Colonic mucosa (tissue), 4 donors: ENCODE measurements at regions not wholly inside any gene's neighbourhood (a gene's known extent, or its start where the extent isn't known, plus 50 kb on each side); places are given as distances from the start of the nearest gene placed in this dataset.

Experiments used
- DNase-seq: peaks from one replicate; pipeline ENCODE4 v3.0.0-alpha.2; 2020
- H3K27ac ChIP-seq: fragments of 200-600 bp; one replicate; pipeline ENCODE4 v1.8.0; 2021
- H3K27me3 ChIP-seq: fragments of 200-600 bp; one replicate; pipeline ENCODE4 v1.8.0; 2021
- H3K36me3 ChIP-seq: fragments of 200-600 bp; one replicate; pipeline ENCODE4 v1.8.0; 2021
- H3K4me1 ChIP-seq: fragments of 200-600 bp; one replicate; pipeline ENCODE4 v1.8.0; 2021; ENCODE audit warnings: mild to moderate bottlenecking
- H3K4me3 ChIP-seq: fragments of 200-600 bp; one replicate; pipeline ENCODE4 v1.8.0; 2021
- H3K9ac ChIP-seq, 2 donors: one replicate each; pipeline ENCODE4 v1.7.0; 2013; ENCODE audit warnings: control low read depth in 2 of 2, low read depth in 2 of 2, low read length in 2 of 2
- H3K9me3 ChIP-seq: fragments of 200-600 bp; one replicate; pipeline ENCODE4 v1.8.0; 2021
- intact Hi-C: fragments of 100-400 bp; cut with DNase I; formaldehyde crosslinking; loops from one replicate; pipeline ENCODE4 v1.14.1; 2022
- TF ChIP-seq, protein P1 (sequence below): fragments of 200-600 bp; IDR thresholded peaks from one replicate; pipeline ENCODE4 v1.8.0; 2022; ENCODE audit warnings: antibody characterized with exemption, mild to moderate bottlenecking
- donor health status: healthy.
- donor health status: DM: no; HTN: no; CAD: no.
- donor health status: DM: no; HTN: no; CAD: no.

DNA sequence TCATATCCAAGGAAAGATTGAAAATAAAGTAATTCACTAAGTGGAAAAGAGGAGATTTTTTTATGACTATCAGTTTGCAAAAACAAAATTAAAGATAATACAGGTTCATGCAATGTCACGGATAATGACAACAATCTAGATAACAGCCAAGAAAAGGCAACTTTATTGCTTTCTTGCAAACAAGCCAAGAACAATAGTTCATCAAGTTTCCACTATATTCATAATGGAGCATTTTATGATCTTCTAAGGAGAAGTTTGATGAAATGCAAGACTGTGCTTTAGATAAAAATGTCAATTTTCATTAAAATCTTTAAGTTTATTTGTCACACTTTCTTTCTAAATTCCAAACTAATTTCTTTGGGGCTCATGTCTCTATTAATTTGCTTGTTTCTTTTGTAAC, 53.9 kb upstream of the NRP1 start:
- no peaks in the 10 kb centered on the region for H3K27me3 ChIP-seq
- H3K27ac ChIP-seq = no peak overlapping the region
- no peaks in the 10 kb centered on the region for H3K9me3 ChIP-seq
- no peak overlapping the region for H3K4me3 ChIP-seq
- intact Hi-C loops = no loop called here
- no peak overlapping the region for H3K9ac ChIP-seq
- TF ChIP-seq, protein P1, sequence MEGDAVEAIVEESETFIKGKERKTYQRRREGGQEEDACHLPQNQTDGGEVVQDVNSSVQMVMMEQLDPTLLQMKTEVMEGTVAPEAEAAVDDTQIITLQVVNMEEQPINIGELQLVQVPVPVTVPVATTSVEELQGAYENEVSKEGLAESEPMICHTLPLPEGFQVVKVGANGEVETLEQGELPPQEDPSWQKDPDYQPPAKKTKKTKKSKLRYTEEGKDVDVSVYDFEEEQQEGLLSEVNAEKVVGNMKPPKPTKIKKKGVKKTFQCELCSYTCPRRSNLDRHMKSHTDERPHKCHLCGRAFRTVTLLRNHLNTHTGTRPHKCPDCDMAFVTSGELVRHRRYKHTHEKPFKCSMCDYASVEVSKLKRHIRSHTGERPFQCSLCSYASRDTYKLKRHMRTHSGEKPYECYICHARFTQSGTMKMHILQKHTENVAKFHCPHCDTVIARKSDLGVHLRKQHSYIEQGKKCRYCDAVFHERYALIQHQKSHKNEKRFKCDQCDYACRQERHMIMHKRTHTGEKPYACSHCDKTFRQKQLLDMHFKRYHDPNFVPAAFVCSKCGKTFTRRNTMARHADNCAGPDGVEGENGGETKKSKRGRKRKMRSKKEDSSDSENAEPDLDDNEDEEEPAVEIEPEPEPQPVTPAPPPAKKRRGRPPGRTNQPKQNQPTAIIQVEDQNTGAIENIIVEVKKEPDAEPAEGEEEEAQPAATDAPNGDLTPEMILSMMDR = no peak
- no peaks in the 10 kb centered on the region for H3K4me1 ChIP-seq
- H3K36me3 ChIP-seq = no peaks in the 10 kb centered on the region
- no peak for DNase-seq

DNA sequence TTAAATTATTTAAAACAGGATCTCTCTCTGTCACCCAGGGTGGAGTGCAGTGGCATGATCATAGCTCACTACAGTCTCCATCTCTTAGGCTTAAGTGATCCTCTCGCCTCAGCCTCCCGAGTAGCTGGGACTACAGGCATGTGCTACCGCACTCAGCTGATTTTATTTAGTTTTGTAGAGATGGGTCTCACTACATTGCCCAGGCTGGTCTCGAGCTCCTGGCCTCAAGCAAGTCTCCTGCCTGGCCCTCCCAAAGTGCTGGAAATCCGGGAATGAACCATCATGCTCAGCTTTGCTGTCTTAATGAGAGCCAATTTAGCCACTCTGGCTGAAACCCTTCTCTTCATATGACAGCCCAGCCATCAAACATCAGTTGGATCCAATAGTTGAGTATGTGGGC, 53.3 kb upstream of the NRP1 start:
- H3K4me1 ChIP-seq = no peaks in the 10 kb centered on the region
- DNase-seq = no peak
- no peak overlapping the region for H3K27ac ChIP-seq
- H3K36me3 ChIP-seq = no peaks in the 10 kb centered on the region
- no peaks in the 10 kb centered on the region for H3K27me3 ChIP-seq
- TF ChIP-seq, protein P1 = no peak
- no peak overlapping the region for H3K9ac ChIP-seq
- no peak overlapping the region for H3K4me3 ChIP-seq
- intact Hi-C loops = no loop called here
- H3K9me3 ChIP-seq = no peaks in the 10 kb centered on the region

DNA sequence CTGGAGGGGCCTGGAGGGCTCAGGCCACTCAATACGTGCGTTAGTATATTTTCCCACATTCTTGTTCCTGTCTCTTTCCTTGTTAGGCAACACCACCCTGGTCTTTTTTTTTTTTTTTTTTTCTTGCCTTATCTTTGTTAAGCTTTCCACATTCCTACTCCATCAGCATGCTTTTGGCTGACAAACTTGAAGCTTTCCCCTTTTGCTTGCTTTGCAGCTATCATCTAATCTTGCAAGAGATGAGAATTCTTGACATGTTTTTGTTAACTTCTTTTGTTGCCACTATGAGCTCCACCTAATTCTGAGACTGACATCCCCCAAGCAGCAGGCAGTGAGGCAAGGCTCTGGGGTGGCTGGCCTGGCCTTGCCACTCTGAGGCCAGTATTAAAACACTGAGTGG, 52.5 kb upstream of the NRP1 start:
- no peak overlapping the region for H3K27ac ChIP-seq

DNA sequence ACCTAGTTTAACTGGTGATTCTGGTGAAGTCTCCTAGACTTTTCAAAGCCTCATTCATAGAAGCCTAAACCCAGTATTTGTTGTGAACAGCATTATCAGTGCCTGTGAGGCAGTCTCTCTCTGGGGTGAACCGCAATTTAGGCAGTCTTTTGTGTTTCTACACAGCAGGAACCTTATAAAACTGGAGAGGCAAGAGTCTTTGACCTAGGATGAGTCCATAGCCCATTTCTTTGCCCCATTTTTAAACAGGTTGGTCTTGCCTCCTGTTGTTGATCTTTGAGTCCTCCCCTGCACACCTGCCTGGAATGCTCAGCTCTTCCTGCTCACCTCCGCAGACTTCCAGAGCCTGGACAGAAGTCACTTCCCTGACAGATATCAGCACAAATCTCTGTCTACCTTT, 51.2 kb upstream of the NRP1 start:
- intact Hi-C loops = no loop called here
- Histone ChIP-seq H3K4me1 (no peaks in the 10 kb centered on the region), H3K27me3 (no peaks in the 10 kb centered on the region), H3K9ac (no peak overlapping the region), H3K27ac (no peak overlapping the region), H3K4me3 (no peak overlapping the region), H3K36me3 (no peaks in the 10 kb centered on the region), H3K9me3 (no peaks in the 10 kb centered on the region)
- TF ChIP-seq, protein P1 = no peak
- DNase-seq = no peak

More for the DNA sequence above, 52.5 kb upstream of the NRP1 start:
- Histone ChIP-seq H3K4me3 (no peak overlapping the region), H3K36me3 (no peaks in the 10 kb centered on the region), H3K27me3 (no peaks in the 10 kb centered on the region), H3K9ac (no peak overlapping the region), H3K4me1 (no peaks in the 10 kb centered on the region), H3K9me3 (no peaks in the 10 kb centered on the region)
- intact Hi-C loops = no loop called here
- TF ChIP-seq, protein P1 = no peak
- DNase-seq = no peak

DNA sequence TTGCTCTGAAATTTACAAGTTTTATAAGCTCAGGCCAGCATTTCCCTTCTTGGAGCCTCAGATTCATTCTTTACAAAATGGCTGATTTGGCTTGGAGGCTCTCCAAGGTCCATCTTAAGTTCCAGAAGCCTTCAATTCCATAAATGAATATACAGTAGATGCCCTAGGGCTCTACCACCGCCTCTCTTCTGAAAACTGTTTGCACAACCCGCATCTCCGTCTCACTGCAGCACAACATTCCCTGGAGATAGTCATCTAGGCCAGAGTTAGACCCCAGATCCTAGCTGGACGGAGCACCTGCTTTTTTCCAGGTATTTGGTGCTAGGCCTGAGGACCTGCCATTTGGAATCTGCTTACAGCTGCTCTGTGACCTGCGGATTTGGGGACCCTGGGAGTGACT, 50.5 kb upstream of the NRP1 start:
- TF ChIP-seq, protein P1 = no peak
- intact Hi-C loops = no loop called here
- H3K9me3 ChIP-seq = no peaks in the 10 kb centered on the region
- no peaks in the 10 kb centered on the region for H3K27me3 ChIP-seq
- H3K9ac ChIP-seq = no peak overlapping the region
- no peaks in the 10 kb centered on the region for H3K36me3 ChIP-seq
- H3K4me1 ChIP-seq = no peaks in the 10 kb centered on the region
- H3K4me3 ChIP-seq = no peak overlapping the region
- H3K27ac ChIP-seq = no peak overlapping the region
- DNase-seq = no peak
